HL-60 (cell line): ENCODE measurements at regions not wholly inside any gene's neighbourhood (a gene's known extent, or its start where the extent isn't known, plus 50 kb on each side); places are given as distances from the start of the nearest gene placed in this dataset.
"Not testable (repeated sequence)": the region's sequence is repeated elsewhere in the genome, so short reads cannot be mapped to it uniquely, and the experiment has no call there.

Experiments
- CTCF ChIP-seq: IDR thresholded peaks from one replicate; pipeline ENCODE4 v1.5.1; 2011; ENCODE audit warnings: low read length, control low read depth, inconsistent platforms; ENCODE audit not compliant: insufficient read depth
- POLR2AphosphoS5 ChIP-seq: IDR thresholded peaks from 2 replicates; pipeline ENCODE4 v1.6.1; 2012; ENCODE audit warnings: low read depth
- SPI1 ChIP-seq: IDR thresholded peaks from 2 replicates; pipeline ENCODE4 v1.6.1; 2012; ENCODE audit warnings: low read depth, mild to moderate bottlenecking, borderline replicate concordance
- TF ChIP-seq, protein P1 (sequence below): IDR thresholded peaks from 2 replicates; pipeline ENCODE4 v1.6.1; 2012; ENCODE audit warnings: low read depth; ENCODE audit not compliant: insufficient replicate concordance

- TF ChIP-seq CTCF, POLR2AphosphoS5, SPI1: not testable (repeated sequence)
- TF ChIP-seq, protein P1, sequence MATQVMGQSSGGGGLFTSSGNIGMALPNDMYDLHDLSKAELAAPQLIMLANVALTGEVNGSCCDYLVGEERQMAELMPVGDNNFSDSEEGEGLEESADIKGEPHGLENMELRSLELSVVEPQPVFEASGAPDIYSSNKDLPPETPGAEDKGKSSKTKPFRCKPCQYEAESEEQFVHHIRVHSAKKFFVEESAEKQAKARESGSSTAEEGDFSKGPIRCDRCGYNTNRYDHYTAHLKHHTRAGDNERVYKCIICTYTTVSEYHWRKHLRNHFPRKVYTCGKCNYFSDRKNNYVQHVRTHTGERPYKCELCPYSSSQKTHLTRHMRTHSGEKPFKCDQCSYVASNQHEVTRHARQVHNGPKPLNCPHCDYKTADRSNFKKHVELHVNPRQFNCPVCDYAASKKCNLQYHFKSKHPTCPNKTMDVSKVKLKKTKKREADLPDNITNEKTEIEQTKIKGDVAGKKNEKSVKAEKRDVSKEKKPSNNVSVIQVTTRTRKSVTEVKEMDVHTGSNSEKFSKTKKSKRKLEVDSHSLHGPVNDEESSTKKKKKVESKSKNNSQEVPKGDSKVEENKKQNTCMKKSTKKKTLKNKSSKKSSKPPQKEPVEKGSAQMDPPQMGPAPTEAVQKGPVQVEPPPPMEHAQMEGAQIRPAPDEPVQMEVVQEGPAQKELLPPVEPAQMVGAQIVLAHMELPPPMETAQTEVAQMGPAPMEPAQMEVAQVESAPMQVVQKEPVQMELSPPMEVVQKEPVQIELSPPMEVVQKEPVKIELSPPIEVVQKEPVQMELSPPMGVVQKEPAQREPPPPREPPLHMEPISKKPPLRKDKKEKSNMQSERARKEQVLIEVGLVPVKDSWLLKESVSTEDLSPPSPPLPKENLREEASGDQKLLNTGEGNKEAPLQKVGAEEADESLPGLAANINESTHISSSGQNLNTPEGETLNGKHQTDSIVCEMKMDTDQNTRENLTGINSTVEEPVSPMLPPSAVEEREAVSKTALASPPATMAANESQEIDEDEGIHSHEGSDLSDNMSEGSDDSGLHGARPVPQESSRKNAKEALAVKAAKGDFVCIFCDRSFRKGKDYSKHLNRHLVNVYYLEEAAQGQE: not testable (repeated sequence)
These were observed 125.6 kb upstream of the ZNF217 start for GRCh38 chr20:53719171-53719803.
